ENCODE measurements at regions not wholly inside any gene's neighbourhood (a gene's known extent, or its start where the extent isn't known, plus 50 kb on each side); places are given as distances from the start of the nearest gene placed in this dataset.

DNA sequence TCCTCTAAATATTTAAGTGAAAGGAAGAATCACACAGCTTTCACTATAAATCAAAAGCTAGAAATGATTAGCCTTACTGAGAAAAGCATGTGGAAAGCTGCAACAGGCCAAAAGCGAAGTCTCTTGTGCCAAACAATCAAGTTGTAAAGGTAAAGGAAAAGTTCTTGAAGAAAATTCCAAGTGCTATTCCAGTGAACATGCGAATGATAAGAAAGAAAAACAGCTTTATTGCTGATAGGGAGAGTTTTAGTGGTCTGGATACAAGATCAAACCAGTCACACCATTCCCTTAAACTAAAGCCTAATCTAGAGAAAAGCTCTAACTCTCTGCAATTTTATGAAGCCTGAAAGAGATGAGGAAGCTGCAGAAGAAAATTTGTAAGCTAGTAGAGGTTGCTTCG, 190.9 kb downstream of the BTG1 start:
- TF ChIP-seq, protein P1, sequence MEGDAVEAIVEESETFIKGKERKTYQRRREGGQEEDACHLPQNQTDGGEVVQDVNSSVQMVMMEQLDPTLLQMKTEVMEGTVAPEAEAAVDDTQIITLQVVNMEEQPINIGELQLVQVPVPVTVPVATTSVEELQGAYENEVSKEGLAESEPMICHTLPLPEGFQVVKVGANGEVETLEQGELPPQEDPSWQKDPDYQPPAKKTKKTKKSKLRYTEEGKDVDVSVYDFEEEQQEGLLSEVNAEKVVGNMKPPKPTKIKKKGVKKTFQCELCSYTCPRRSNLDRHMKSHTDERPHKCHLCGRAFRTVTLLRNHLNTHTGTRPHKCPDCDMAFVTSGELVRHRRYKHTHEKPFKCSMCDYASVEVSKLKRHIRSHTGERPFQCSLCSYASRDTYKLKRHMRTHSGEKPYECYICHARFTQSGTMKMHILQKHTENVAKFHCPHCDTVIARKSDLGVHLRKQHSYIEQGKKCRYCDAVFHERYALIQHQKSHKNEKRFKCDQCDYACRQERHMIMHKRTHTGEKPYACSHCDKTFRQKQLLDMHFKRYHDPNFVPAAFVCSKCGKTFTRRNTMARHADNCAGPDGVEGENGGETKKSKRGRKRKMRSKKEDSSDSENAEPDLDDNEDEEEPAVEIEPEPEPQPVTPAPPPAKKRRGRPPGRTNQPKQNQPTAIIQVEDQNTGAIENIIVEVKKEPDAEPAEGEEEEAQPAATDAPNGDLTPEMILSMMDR (IDR thresholded peaks at IDR 0.05; ENCODE audit: low read depth, low read length), result no peak
- TF ChIP-seq EZH2phosphoT487 (IDR thresholded peaks at IDR 0.05; ENCODE audit: low read depth), result no peak

Data from OCI-LY3 (cell line).